Anterior cingulate cortex (tissue), 58 donors: ENCODE measurements at regions not wholly inside any gene's neighbourhood (a gene's known extent, or its start where the extent isn't known, plus 50 kb on each side); places are given as distances from the start of the nearest gene placed in this dataset.
A peak's percentile ranks its signal among the peaks of the same experiment; 100 is the strongest.

Experiments used
- DNase-seq, 58 donors: peaks; one replicate each; lab custom pipeline; 2025; lab: John Stamatoyannopoulos, UW

- DNase-seq, result no peak
These were observed 104.9 kb downstream of the MTNR1B start for GRCh38 chr11:93074352-93074751.

DNA sequence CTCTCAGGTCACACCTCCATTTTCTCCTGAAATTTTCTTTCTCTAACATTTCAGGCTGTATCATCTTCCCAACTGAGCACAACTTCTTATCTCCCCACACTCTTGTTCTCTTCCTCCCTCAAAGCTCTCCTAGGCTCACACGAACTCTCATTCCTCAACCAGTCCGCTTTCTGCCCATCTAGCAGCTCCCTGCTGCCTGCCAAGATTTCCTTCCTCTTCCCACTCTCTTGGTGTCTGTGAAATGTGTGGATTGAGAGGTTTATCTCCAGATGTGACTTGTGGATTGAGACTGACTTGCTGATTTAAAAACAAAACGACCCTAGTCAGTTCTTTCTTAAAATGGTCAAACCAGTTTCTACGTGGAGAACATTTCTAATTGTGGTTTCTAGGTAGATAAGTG, 106.3 kb downstream of the MTNR1B start:
- DNase-seq, result peak in 1 of 58 donors; percentile 3

DNA sequence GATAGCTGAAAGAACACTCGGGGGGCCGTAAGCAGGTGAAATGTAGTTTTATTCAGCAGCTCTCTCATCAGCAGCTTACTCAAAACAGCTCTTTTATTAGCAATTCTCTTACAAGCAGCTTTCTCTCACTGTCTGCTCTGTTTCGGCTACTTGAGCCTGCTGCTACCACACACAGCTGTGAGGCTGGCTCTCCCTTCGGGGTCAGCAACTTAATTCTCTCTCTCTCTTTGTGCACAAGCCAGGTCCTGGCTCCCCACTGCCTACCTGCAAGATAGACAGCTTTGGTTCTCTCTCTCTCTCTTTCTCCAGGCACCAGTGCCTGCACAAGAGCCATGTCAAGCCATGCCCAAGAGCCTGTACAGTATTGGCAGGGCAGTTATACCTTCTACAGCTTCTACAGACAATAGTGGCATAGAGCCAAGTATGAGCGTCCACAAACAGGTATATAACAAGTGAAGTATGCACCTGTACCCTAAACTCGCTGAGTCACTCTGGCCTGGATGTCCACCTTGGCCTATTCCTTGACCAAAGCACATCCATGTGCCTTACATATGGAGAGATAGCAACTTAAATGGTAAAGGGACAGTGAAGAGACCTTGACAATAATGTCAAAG, 110.8 kb downstream of the MTNR1B start:
- peak in 3 of 58 donors; percentile 1 to 4 (median 2) for DNase-seq

GRCh38 chr11:93081694-93082093, 112.2 kb downstream of the MTNR1B start:
- DNase-seq, result no peak

DNA sequence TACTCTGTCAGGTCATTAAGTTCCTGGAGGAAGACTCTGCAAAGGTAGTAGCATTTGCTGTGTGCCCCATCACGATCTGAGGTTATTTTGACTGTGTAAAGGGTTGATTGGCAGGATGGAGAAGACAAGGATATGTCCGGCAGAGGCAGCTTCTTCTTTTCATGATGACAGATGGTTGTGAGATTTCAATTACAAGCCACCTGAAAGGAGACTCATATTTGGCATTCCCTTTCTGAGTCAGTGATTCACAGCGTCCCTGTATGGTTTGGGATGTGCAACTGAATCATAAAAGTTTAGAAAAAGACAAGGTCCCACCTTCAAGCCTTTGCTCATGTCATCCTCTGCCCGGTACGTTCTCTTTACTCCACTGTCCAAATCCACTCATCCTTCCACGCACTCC, 113.4 kb downstream of the MTNR1B start:
- no peak for DNase-seq

GRCh38 chr11:93084727-93085505, 112.9 kb downstream of the SLC36A4 start:
- no peak for DNase-seq

DNA sequence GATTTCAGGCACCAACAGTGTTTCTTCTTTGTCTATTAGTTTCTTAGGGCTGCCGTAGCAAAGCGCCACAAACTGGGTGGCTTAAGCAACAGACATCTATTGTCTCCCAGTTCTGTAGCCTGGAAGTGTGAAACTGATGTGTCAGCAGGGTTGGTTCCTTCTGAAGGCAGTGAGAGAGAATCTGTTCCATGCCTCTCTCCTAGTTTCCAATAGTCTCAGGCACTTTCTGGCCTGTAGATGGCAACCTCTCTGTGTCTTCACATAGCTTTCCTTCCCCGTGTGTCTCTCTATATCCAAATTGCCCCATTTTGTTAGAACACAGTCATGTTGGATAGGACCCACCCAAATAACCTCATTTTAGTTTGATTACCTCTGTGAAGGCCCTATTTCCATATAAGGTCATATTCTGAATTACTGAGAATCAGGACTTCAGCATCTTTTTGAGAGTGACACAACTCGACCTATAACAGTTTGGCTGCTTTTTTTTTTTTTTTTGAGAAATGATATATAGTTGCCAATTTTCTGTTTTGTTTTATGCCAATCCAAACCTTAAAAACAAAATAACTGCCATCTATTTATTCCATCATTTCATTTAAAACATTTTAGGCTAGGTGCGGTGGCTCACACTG, 108.2 kb downstream of the SLC36A4 start:
- peak in 26 of 58 donors; percentile 0 to 76 (median 17) for DNase-seq
